ENCODE measurements at regions not wholly inside any gene's neighbourhood (a gene's known extent, or its start where the extent isn't known, plus 50 kb on each side); places are given as distances from the start of the nearest gene placed in this dataset.

DNA sequence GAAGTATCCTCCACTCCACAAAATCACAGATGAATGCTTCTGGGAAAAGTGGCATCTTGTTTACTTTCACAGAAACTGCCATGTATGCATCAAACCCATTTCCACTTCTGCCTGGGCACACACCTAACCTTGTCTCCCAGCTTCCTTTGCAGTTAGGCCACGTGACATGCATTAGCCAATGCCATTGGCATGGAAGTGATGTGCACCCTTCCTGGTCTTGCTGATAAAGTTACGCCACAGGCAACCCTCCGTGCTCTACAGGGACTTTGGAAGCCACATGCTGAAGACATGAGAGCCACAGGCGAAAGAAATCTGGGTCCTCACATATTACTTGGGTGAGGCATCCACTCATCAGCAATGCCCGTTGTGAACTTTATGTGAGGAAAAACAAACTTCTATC lies 123.3 kb downstream of the USP46 start:
- TF ChIP-seq CEBPB (IDR thresholded peaks at IDR 0.05) (no peak), SMC3 (IDR thresholded peaks at IDR 0.05) (no peak), POLR2A (IDR thresholded peaks at IDR 0.05; ENCODE audit: low read length) (no peak), FOSL2 (IDR thresholded peaks at IDR 0.05) (no peak), FOSL2 (CRISPR knock-in tag; IDR thresholded peaks at IDR 0.05) (no peak), ZFP36 (IDR thresholded peaks at IDR 0.05; ENCODE audit: borderline replicate concordance, partially characterized antibody) (no peak), EP300 (IDR thresholded peaks at IDR 0.05) (no peak)
- TF ChIP-seq, protein P1, sequence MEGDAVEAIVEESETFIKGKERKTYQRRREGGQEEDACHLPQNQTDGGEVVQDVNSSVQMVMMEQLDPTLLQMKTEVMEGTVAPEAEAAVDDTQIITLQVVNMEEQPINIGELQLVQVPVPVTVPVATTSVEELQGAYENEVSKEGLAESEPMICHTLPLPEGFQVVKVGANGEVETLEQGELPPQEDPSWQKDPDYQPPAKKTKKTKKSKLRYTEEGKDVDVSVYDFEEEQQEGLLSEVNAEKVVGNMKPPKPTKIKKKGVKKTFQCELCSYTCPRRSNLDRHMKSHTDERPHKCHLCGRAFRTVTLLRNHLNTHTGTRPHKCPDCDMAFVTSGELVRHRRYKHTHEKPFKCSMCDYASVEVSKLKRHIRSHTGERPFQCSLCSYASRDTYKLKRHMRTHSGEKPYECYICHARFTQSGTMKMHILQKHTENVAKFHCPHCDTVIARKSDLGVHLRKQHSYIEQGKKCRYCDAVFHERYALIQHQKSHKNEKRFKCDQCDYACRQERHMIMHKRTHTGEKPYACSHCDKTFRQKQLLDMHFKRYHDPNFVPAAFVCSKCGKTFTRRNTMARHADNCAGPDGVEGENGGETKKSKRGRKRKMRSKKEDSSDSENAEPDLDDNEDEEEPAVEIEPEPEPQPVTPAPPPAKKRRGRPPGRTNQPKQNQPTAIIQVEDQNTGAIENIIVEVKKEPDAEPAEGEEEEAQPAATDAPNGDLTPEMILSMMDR (IDR thresholded peaks at IDR 0.05), result no peak
- TF ChIP-seq, protein P2, sequence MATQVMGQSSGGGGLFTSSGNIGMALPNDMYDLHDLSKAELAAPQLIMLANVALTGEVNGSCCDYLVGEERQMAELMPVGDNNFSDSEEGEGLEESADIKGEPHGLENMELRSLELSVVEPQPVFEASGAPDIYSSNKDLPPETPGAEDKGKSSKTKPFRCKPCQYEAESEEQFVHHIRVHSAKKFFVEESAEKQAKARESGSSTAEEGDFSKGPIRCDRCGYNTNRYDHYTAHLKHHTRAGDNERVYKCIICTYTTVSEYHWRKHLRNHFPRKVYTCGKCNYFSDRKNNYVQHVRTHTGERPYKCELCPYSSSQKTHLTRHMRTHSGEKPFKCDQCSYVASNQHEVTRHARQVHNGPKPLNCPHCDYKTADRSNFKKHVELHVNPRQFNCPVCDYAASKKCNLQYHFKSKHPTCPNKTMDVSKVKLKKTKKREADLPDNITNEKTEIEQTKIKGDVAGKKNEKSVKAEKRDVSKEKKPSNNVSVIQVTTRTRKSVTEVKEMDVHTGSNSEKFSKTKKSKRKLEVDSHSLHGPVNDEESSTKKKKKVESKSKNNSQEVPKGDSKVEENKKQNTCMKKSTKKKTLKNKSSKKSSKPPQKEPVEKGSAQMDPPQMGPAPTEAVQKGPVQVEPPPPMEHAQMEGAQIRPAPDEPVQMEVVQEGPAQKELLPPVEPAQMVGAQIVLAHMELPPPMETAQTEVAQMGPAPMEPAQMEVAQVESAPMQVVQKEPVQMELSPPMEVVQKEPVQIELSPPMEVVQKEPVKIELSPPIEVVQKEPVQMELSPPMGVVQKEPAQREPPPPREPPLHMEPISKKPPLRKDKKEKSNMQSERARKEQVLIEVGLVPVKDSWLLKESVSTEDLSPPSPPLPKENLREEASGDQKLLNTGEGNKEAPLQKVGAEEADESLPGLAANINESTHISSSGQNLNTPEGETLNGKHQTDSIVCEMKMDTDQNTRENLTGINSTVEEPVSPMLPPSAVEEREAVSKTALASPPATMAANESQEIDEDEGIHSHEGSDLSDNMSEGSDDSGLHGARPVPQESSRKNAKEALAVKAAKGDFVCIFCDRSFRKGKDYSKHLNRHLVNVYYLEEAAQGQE (IDR thresholded peaks at IDR 0.05), result no peak
- TF ChIP-seq, protein P3, sequence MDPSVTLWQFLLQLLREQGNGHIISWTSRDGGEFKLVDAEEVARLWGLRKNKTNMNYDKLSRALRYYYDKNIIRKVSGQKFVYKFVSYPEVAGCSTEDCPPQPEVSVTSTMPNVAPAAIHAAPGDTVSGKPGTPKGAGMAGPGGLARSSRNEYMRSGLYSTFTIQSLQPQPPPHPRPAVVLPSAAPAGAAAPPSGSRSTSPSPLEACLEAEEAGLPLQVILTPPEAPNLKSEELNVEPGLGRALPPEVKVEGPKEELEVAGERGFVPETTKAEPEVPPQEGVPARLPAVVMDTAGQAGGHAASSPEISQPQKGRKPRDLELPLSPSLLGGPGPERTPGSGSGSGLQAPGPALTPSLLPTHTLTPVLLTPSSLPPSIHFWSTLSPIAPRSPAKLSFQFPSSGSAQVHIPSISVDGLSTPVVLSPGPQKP (IDR thresholded peaks at IDR 0.05; ENCODE audit: low read depth, low read length), result no peak
